A549 (cell line): ENCODE measurements at regions not wholly inside any gene's neighbourhood (a gene's known extent, or its start where the extent isn't known, plus 50 kb on each side); places are given as distances from the start of the nearest gene placed in this dataset.

Experiments
- ATAC-seq, 2 experiments: fragments of 200-7000 bp in 1 of 2; fragments of >200 bp in 1 of 2; cut with Nextera tagmentation in 1 of 2; cut with Tn5 transposase in 1 of 2; 3 replicates each; pipeline versions ENCODE4 v1.8.0 to v1.9.1; 2018 to 2020; ENCODE audit warnings: mild to moderate bottlenecking in 1 of 2, moderate library complexity in 1 of 2
- CTCF ChIA-PET: fragments of 300-600 bp; sonication (Branson Sonifier 250); formaldehyde crosslinking; extraction: SDS; loops from one replicate; lab custom pipeline; 2021; ENCODE audit warnings: antibody characterized with exemption, inconsistent platforms; lab: Yijun Ruan, JAX
- POLR2A ChIA-PET: fragments of 350-600 bp; formaldehyde crosslinking; extraction: SDS; loops from one replicate; lab custom pipeline; 2021; ENCODE audit warnings: antibody characterized with exemption, inconsistent platforms; lab: Yijun Ruan, JAX
- DNase-seq, 2 experiments: peaks; one replicate each; pipeline versions ENCODE4 v3.0.0 to v3.0.0-alpha.2; 2011 to 2016; ENCODE audit warnings: low read depth in 1 of 2, low spot score in 1 of 2
- FAIRE-seq: peaks from 2 replicates; lab custom pipeline; 2011; peaks lifted over from hg19 to GRCh38; lab: Jason Lieb, UNC
- H3K27ac ChIP-seq, 2 experiments: fragments of >200 bp; sonication (Bioruptor Twin); formaldehyde crosslinking; 3 replicates each; pipeline ENCODE4 v1.5.1; 2016 to 2017
- H3K4me1 ChIP-seq: fragments of >200 bp; sonication (Bioruptor Twin); formaldehyde crosslinking; 3 replicates; pipeline ENCODE4 v1.6.1; 2016
- H3K4me2 ChIP-seq: fragments of >200 bp; sonication (Bioruptor Twin); formaldehyde crosslinking; 3 replicates; pipeline ENCODE4 v1.6.1; 2016
- H3K4me3 ChIP-seq: fragments of >200 bp; sonication (Bioruptor Twin); formaldehyde crosslinking; 3 replicates; pipeline ENCODE4 v1.5.1; 2016
- H3K9me3 ChIP-seq: fragments of >200 bp; sonication (Bioruptor Twin); formaldehyde crosslinking; 3 replicates; pipeline ENCODE4 v1.6.1; 2016
- CBX8 ChIP-seq: fragments of 200-600 bp; sonication (generic); IDR thresholded peaks from 2 replicates; pipeline ENCODE4 v1.6.1; 2016
- CHD2 ChIP-seq: fragments of 150-350 bp; IDR thresholded peaks from 2 replicates; pipeline ENCODE4 v1.6.1; 2014; ENCODE audit warnings: low read length; ENCODE audit not compliant: partially characterized antibody
- CTCF ChIP-seq: fragments of >200 bp; sonication (Bioruptor Twin); formaldehyde crosslinking; IDR thresholded peaks from 3 replicates; pipeline ENCODE4 v1.5.1; 2016
- ELK1 ChIP-seq: fragments of 150-350 bp; IDR thresholded peaks from 2 replicates; pipeline ENCODE4 v1.6.1; 2014; ENCODE audit warnings: low read depth, mild to moderate bottlenecking, low read length
- ESRRA ChIP-seq: fragments of 150-350 bp; IDR thresholded peaks from 2 replicates; pipeline ENCODE4 v1.6.1; 2014; ENCODE audit warnings: mild to moderate bottlenecking, low read length, borderline replicate concordance
- FOSB ChIP-seq: fragments of 250-450 bp; sonication (Bioruptor Pico); IDR thresholded peaks from 2 replicates; pipeline ENCODE4 v1.5.0; 2020; ENCODE audit warnings: mild to moderate bottlenecking, moderate library complexity
- HOXB13 ChIP-seq: fragments of 250-450 bp; sonication (Bioruptor Pico); IDR thresholded peaks from 2 replicates; pipeline ENCODE4 v1.5.0; 2020; ENCODE audit warnings: low read depth, mild to moderate bottlenecking, moderate library complexity
- JUN ChIP-seq, 2 experiments: fragments of >200 bp; sonication (Bioruptor Twin); formaldehyde crosslinking; IDR thresholded peaks; 2 replicates in 1 of 2; 3 replicates in 1 of 2; pipeline ENCODE4 v1.6.1; 2016 to 2017
- KDM1A ChIP-seq: fragments of 200-600 bp; sonication (generic); IDR thresholded peaks from 2 replicates; pipeline ENCODE4 v1.6.1; 2016; ENCODE audit warnings: low read depth, mild to moderate bottlenecking
- MAX ChIP-seq: IDR thresholded peaks from 2 replicates; pipeline ENCODE4 v1.6.1; 2012
- MAZ ChIP-seq: fragments of 150-350 bp; IDR thresholded peaks from 2 replicates; pipeline ENCODE4 v1.6.1; 2014; ENCODE audit warnings: antibody characterized with exemption, low read depth, low read length, borderline replicate concordance
- MYC ChIP-seq: IDR thresholded peaks from 2 replicates; pipeline ENCODE4 v1.6.1; 2012; ENCODE audit warnings: mild to moderate bottlenecking, inconsistent platforms, low read length, improper control_type of control experiment, borderline replicate concordance
- NPAS2 ChIP-seq: fragments of 250-450 bp; sonication (Bioruptor Pico); IDR thresholded peaks from 2 replicates; pipeline ENCODE4 v1.8.0; 2022; ENCODE audit warnings: mild to moderate bottlenecking, moderate library complexity, borderline replicate concordance
- PHF8 ChIP-seq: fragments of 200-600 bp; sonication (generic); IDR thresholded peaks from 2 replicates; pipeline ENCODE4 v1.6.1; 2016; ENCODE audit warnings: low read depth, mild to moderate bottlenecking, antibody characterized with exemption, moderate library complexity, borderline replicate concordance
- POLR2A ChIP-seq: IDR thresholded peaks from 2 replicates; pipeline ENCODE4 v1.6.1; 2012; ENCODE audit warnings: mild to moderate bottlenecking, low read length
- POLR2AphosphoS2 ChIP-seq: conservative IDR thresholded peaks from 2 replicates; pipeline ENCODE4 v1.6.1; 2012; ENCODE audit warnings: low read length, improper control_type of control experiment, inconsistent platforms
- RAD21 ChIP-seq, 2 experiments: fragments of >200 bp in 1 of 2; sonication (Bioruptor Twin) in 1 of 2; formaldehyde crosslinking in 1 of 2; IDR thresholded peaks in 1 of 2; conservative IDR thresholded peaks in 1 of 2; 2 replicates in 1 of 2; 3 replicates in 1 of 2; pipeline ENCODE4 v1.6.1; 2012 to 2018; ENCODE audit warnings: inconsistent platforms in 1 of 2
- RARB ChIP-seq: fragments of 250-450 bp; sonication (Bioruptor Pico); IDR thresholded peaks from 2 replicates; pipeline ENCODE4 v1.8.0; 2021; ENCODE audit warnings: mild to moderate bottlenecking, moderate library complexity
- REST ChIP-seq: fragments of 200-600 bp; sonication (generic); IDR thresholded peaks from 2 replicates; pipeline ENCODE4 v1.6.1; 2016; ENCODE audit warnings: antibody characterized with exemption, mild to moderate bottlenecking, moderate library complexity
- RNF2 ChIP-seq: fragments of 200-600 bp; sonication (generic); IDR thresholded peaks from 2 replicates; pipeline ENCODE4 v1.6.1; 2016; ENCODE audit warnings: low read depth, mild to moderate bottlenecking, antibody characterized with exemption, moderate library complexity, borderline replicate concordance
- SMC3 ChIP-seq: fragments of >200 bp; sonication (Bioruptor Twin); formaldehyde crosslinking; IDR thresholded peaks from 3 replicates; pipeline ENCODE4 v1.6.1; 2018; ENCODE audit warnings: inconsistent platforms
- TFCP2L1 ChIP-seq: fragments of 250-450 bp; sonication (Bioruptor Pico); IDR thresholded peaks from 2 replicates; pipeline ENCODE4 v1.5.0; 2021; ENCODE audit warnings: mild to moderate bottlenecking
- TP53 ChIP-seq: fragments of 250-450 bp; sonication (Bioruptor Pico); IDR thresholded peaks from 2 replicates; pipeline ENCODE4 v1.5.0; 2021; ENCODE audit warnings: mild to moderate bottlenecking, moderate library complexity
- ZNF302 ChIP-seq: fragments of 250-450 bp; sonication (Bioruptor Pico); IDR thresholded peaks from 2 replicates; pipeline ENCODE4 v1.9.0; 2021; ENCODE audit warnings: inconsistent platforms, mild to moderate bottlenecking, moderate library complexity
- WGBS: methylation state at CpG from one replicate; pipeline ENCODE4 v1.1.6; 2017; ENCODE audit errors: missing lambda C conversion rate; 5-methylcytosine and 5-hydroxymethylcytosine counted together
- TF ChIP-seq, protein P1 (sequence below): IDR thresholded peaks from 2 replicates; pipeline ENCODE4 v1.6.1; 2012
- TF ChIP-seq, protein P2 (sequence below): fragments of 250-450 bp; sonication (Bioruptor Pico); IDR thresholded peaks from 2 replicates; pipeline ENCODE4 v1.5.0; 2021; ENCODE audit warnings: mild to moderate bottlenecking, moderate library complexity, borderline replicate concordance
- TF ChIP-seq, protein P3 (sequence below): fragments of 450-650 bp; IDR thresholded peaks from 2 replicates; pipeline ENCODE4 v1.6.1; 2014; ENCODE audit warnings: antibody characterized with exemption

GRCh38 chr11:95706974-95707387 lies 82.6 kb downstream of the FAM76B start:
- DNase-seq (no peak), FAIRE-seq (no peak)
- WGBS, result 75% methylated on average over 6 of the region's 7 CpGs
- Histone ChIP-seq H3K4me2 (no peak overlapping the region), H3K27ac (no peak overlapping the region), H3K9me3 (no peaks in the 10 kb centered on the region)
- TF ChIP-seq CBX8 (no peak), CTCF (no peak), JUN (IDR thresholded peaks at IDR 0.05) (no peak), RARB (CRISPR knock-in tag) (no peak), CHD2 (no peak), ESRRA (no peak), MYC (no peak), RNF2 (no peak), ZNF302 (CRISPR knock-in tag) (no peak), ELK1 (no peak), REST (no peak)
- TF ChIP-seq, protein P1, sequence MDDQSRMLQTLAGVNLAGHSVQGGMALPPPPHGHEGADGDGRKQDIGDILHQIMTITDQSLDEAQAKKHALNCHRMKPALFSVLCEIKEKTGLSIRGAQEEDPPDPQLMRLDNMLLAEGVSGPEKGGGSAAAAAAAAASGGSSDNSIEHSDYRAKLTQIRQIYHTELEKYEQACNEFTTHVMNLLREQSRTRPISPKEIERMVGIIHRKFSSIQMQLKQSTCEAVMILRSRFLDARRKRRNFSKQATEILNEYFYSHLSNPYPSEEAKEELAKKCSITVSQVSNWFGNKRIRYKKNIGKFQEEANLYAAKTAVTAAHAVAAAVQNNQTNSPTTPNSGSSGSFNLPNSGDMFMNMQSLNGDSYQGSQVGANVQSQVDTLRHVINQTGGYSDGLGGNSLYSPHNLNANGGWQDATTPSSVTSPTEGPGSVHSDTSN, result no peak
- TF ChIP-seq, protein P2, sequence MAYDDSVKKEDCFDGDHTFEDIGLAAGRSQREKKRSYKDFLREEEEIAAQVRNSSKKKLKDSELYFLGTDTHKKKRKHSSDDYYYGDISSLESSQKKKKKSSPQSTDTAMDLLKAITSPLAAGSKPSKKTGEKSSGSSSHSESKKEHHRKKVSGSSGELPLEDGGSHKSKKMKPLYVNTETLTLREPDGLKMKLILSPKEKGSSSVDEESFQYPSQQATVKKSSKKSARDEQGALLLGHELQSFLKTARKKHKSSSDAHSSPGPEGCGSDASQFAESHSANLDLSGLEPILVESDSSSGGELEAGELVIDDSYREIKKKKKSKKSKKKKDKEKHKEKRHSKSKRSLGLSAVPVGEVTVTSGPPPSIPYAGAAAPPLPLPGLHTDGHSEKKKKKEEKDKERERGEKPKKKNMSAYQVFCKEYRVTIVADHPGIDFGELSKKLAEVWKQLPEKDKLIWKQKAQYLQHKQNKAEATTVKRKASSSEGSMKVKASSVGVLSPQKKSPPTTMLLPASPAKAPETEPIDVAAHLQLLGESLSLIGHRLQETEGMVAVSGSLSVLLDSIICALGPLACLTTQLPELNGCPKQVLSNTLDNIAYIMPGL (CRISPR knock-in tag), result no peak
- TF ChIP-seq, all 56 proteins: peak for 0
- Histone ChIP-seq H3K4me1 (no peaks in the 10 kb centered on the region), H3K4me3 (no peak overlapping the region)
- ATAC-seq, result no peak
- ChIA-PET CTCF (interaction anchor here (1.3 to 11.9 kb wide), 6 partner anchors 8 to 622 kb away, joined by 3 to 174 read pairs (median 8); no protein-coding TSS in a partner anchor), POLR2A (interaction anchor here (0.9 kb wide), 1 partner anchor 547 kb away, joined by 3 read pairs; no protein-coding TSS in a partner anchor)

DNA sequence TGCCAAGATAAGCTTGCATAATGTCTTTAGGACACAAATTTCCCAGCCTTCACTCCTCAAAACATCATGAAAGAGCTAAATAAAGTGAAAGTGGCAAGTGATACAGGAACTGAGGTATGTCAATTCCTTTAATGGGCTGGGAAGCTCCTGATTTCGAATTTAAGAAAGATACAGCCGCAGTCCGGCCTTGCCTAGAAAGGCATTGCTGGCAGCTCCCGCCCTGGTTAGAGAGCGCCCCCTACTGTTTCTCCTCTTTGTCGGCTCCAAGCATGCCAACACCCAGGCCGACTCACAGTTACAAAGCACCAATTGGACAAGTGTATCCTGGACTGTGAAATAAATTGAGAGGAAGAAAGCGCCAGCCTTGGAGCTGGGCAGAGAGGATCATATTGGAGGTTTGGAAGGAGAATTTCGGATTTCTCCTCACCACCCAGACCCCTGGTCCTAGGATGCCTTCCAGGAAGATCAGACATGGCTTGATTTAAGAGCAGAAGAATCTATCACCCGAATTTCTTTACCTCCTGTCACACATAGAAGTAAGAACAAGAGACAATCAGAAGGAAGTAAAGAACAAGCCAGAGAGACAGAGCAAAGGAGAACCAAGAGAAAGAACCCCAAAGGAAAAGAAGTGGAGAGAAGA lies 84.0 kb downstream of the FAM76B start:
- WGBS, result 7% methylated on average over 10 of the region's 10 CpGs
- Histone ChIP-seq H3K4me1 (no peaks in the 10 kb centered on the region), H3K4me2 (no peak overlapping the region), H3K27ac (no peak overlapping the region), H3K4me3 (no peak overlapping the region), H3K9me3 (no peaks in the 10 kb centered on the region)
- ChIA-PET CTCF (interaction anchor here (0.6 to 11.9 kb wide), 31 partner anchors 7 to 1083 kb away, joined by 3 to 174 read pairs (median 4); no protein-coding TSS in a partner anchor), POLR2A (no interaction called here)
- ATAC-seq, result peak; percentile 97 to 99
- DNase-seq, result peak; percentile 28 to 78
- FAIRE-seq, result no peak
- no peak for TF ChIP-seq MAZ
- TF ChIP-seq MAX, result no peak
- no peak for TF ChIP-seq PHF8
- TF ChIP-seq, protein P3, sequence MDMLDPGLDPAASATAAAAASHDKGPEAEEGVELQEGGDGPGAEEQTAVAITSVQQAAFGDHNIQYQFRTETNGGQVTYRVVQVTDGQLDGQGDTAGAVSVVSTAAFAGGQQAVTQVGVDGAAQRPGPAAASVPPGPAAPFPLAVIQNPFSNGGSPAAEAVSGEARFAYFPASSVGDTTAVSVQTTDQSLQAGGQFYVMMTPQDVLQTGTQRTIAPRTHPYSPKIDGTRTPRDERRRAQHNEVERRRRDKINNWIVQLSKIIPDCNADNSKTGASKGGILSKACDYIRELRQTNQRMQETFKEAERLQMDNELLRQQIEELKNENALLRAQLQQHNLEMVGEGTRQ, result no peak
- no peak for TF ChIP-seq NPAS2 (CRISPR knock-in tag)
- TF ChIP-seq HOXB13, result no peak
- TF ChIP-seq FOSB (CRISPR knock-in tag), result no peak
- TF ChIP-seq POLR2AphosphoS2, result no peak
- peak; percentile 86 for TF ChIP-seq SMC3
- TF ChIP-seq TFCP2L1, result no peak
- TF ChIP-seq POLR2A, result no peak
- peak; percentile 87 to 89 for TF ChIP-seq RAD21 (conservative IDR thresholded peaks at IDR 0.05 in 1 of 2, IDR thresholded peaks at IDR 0.05 in 1 of 2)
- no peak for TF ChIP-seq KDM1A
- no peak for TF ChIP-seq TP53
